Muscle of back (tissue), 3 donors: ENCODE measurements at regions not wholly inside any gene's neighbourhood (a gene's known extent, or its start where the extent isn't known, plus 50 kb on each side); places are given as distances from the start of the nearest gene placed in this dataset.
"Not testable (repeated sequence)": the region's sequence is repeated elsewhere in the genome, so short reads cannot be mapped to it uniquely, and the experiment has no call there.

Experiments
- DNase-seq, 3 donors: peaks; one replicate each; pipeline versions ENCODE4 v3.0.0 to v3.0.0-alpha.2; 2013

DNA sequence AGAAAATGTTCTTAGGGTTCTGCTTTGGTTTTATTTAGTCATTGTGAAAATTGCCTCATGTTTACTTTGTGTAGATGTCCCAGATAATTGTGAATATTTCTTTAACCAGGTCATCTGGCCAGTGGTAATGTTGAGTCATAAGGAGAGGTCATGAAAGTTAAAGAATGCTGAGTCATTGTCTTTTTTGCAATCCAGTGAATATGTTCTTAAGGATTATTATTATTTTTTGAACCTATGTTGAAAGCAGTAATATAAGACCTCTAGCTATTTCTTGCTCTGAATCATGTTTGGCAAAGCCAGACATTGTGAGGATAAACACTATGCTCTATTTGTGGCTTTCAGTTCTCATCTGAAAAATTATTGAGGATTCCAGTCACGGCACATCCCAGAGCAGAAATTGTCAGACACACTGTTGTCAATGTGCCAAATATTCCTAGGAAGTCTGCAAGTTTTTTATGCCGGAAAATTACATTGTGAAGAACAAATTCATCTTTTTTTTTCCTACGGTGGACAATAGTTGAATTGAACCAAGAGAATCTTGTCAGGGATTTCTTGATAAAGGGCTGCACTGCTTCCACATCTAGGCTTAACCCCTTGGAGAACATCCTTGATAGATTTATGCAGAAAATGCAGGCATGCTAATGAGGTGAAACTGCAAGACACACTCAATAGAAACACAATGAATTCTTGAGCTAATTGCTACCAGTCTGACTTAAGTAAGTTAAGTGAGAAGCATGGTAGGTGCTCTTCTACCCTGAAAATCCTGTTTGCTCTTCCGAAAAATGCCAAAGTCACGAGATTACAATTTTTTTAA is 369.6 kb downstream of the ATP23 start:
- peak; percentile 34 to 96 (median 62) for DNase-seq

GRCh38 chr12:58313091-58313855 is 371.9 kb downstream of the ATP23 start:
- DNase-seq: peak in 1 of 3 donors; percentile 69

- DNase-seq: peak in 1 of 3 donors; percentile 36
Measured at GRCh38 chr12:58314610-58315009, 373.2 kb downstream of the ATP23 start.

DNA sequence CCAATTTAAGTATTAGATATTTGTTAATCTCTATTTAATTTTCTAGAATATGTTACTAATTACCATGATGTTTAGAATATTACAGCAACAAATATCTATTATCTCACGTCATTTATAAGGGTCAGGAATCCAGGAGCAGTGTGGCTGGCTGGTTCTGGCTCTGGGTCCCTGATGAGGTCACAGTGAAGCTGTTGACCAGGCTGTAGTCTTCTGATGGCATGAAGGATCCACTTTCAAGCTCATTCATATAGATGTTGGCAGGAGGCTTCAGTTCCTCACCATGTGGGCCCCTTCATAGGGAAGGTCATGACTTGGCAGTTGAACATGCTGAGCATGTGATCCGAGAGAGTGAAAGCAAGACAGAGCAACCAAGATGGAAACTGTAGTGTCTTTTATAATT is 375.6 kb downstream of the ATP23 start:
- no peak for DNase-seq

- no peak for DNase-seq
Measured at GRCh38 chr12:58321414-58321813, 380.0 kb downstream of the ATP23 start.

- no peak for DNase-seq
Measured at GRCh38 chr12:58323676-58324075, 382.3 kb downstream of the ATP23 start.

DNA sequence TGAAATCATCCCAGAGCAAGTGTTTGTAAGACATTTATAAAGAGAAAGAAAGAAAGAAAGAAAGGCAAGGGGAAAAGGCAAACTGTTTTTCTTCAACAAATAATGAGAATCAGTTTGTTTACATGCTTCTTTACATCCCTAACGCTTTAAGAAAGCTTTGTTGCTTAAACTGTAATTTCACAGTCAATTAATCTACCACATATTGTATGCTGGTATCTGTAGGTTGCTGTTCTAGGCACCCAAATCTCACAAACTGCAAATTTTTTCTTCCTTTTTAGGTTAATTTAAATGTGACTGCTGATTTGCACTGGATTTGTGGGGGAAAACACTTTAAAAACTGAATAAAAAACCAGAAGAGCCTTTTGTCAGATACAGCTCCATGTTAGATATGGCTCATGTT is 384.2 kb downstream of the ATP23 start:
- DNase-seq: no peak

DNA sequence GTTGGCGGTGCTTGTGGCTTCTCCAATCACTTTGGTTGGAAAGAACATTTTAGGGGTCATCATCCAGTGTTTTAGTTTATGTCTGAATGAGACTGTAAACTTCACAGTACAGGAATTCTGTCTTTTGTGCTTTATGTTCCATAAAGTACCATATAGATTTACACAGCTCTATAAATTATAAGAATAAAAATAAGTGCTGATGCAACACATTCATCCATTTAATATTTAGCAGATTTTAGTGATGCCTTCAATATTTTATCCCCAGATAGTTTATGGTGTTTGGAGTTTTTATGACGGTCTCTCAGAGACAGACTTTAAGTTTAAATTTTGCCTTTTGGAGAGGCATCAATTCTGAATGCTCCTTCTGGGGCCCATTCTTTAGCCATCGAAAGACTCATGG is 385.2 kb downstream of the ATP23 start:
- DNase-seq: peak in 1 of 3 donors; percentile 30

DNA sequence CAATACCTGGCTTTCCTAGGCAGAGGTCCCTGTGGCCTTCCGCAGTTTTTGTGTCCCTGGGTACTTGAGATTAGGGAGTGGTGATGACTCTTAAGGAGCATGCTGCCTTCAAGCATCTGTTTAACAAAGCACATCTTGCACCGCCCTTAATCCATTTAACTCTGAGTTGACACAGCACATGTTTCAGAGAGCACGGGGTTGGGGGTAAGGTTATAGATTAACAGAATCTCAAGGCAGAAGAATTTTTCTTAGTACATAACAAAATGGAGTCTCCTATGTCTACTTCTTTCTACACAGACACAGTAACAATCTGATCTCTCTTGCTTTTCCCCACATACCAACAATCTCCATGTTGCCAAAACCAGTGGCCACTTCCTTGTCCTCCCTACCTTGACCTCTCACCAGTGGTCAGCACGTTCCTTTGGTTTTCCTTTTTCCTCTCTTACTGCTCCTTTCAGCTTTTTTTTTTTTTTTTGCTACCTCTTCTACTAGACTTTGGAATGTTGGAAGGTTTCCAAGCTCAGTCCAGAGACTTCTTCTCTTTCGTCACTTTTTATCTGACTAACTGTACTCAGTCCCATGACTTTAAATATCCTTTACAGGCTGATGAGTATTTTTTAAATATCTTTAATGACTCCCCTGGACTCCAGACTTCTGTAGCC is 395.3 kb downstream of the ATP23 start:
- peak in 2 of 3 donors; percentile 66 to 81 for DNase-seq

DNA sequence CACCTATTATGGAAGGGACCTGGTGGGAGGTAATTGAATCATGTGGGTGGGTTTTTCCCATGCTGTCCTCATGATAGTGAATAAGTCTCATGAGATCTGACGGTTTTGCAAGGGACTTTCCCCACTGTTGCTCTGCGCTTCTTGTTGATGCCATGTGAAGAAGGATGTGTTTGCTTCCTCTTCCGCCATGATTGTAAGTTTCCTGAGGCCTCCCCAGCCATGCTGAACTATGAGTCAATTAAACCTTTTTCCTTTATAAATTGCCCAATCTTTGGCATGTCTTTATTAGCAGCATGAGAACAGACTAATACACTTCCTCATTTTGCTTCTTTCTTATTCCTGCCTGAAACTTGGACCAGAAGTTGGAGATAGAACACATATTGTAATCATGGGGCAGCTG is 396.2 kb downstream of the ATP23 start:
- not testable (repeated sequence) for DNase-seq

DNA sequence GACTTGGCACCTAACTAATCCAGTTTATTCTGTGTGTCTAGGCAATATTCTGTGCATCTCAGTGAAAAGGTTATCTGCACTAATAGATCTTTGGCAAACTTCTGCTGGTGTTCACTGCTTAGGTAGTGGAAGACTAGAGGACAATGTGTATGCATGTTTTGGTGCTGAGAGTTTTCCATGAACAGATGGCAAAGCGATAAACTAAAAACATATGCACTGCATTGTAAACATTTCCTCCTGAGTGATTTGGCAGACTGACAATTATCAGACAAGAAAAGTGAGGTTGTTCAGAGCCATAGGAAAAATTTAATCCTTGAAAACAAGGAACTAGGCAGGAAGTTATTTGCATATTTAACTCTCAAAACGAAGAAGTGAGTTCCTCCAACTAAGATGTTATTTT is 400.4 kb downstream of the ATP23 start:
- peak; percentile 59 to 88 (median 77) for DNase-seq

DNA sequence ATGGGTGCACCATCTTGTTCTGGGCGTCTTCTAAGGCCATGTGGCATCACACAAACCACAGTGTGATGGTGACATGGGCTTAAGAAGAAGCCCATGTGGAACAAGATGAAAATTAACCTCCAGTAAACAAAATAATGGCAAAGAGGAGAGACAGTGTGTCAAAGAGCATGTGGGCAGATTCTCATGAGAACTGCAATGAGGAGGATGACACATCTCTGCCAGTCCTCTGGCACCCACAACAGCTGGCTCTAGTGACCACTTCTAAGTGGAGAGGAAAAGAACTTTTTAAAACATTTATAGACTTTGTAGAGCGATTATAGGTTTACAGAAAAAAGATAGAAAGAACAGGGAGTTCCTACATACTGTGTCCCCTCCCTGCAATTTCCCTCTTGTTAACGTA is 401.4 kb downstream of the ATP23 start:
- no peak for DNase-seq

DNA sequence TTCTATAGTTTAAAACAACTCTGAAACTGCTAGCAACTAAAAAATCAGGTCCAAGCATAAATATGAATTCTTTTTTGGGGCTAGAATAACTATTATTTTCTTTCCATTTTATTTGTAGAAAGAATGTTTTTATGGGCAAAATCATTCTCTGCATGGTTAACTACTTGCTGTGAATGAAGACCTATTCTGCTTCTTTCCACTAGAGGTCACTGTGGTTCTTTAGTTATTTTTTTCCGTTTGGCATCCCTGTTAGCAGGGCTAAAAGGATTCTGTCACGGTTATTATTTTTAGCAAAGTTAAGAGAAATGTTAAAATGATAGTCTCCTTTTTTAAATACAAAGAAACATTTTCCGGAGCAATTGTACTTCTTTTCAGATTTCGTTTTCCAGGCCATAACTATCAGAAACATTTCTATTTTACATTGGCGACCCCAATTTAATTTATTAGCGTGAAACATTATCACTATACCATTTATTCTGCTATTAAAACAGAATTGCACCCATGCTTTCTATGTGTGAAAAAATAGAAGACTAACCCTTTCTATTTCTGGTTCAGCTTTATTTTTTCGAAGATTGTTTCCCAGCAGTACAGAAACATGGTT is 404.8 kb downstream of the ATP23 start:
- DNase-seq: peak; percentile 66 to 79 (median 66)

GRCh38 chr12:58347188-58347587 is 405.8 kb downstream of the ATP23 start:
- peak in 1 of 3 donors; percentile 37 for DNase-seq

DNA sequence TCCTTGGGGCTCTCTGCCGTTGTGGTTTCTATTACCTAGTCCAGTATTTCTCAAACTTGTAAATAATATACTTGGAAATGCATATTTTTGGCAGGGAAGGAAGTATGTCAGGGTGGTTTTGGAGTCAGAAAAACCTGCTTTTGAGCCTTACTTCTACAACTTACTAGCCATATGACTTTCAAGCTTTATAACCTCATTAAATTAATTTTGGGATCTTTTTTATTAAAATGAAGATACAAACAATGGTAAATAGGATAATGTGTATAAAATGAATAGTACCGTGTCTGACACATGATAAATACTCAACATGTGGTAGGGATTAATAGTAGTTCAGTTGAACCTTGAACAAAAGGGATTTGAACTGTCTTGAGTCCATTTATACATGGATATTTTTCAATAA is 406.3 kb downstream of the ATP23 start:
- DNase-seq: peak in 1 of 3 donors; percentile 54

- DNase-seq: no peak
Measured at GRCh38 chr12:58349161-58349560, 407.8 kb downstream of the ATP23 start.

GRCh38 chr12:58356794-58357193 is 415.4 kb downstream of the ATP23 start:
- DNase-seq: peak in 1 of 3 donors; percentile 28

GRCh38 chr12:58357511-58357910 is 416.1 kb downstream of the ATP23 start:
- peak in 1 of 3 donors; percentile 66 for DNase-seq

DNA sequence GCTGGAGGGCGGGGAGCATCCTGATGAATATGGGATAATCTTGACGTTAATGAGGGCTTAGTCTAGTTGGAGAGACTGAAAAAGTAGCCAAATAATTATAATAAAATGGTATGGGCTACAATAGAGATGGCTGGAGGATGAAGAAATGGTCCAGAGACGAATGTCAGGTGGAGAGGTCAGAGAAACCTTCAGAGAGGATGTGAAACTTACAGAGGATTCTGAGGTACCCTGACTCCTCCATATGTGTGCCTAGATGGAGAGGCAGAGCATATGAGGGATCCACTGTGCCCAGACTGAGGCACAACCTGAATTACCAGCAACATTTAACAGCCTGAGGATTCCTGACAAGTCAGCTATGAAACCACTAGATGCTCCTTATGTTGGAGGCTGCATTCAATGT is 417.0 kb downstream of the ATP23 start:
- no peak for DNase-seq

GRCh38 chr12:58359084-58359483 is 417.7 kb downstream of the ATP23 start:
- DNase-seq: peak; percentile 82 to 95 (median 83)

- DNase-seq: peak in 2 of 3 donors; percentile 67 to 73
Measured at GRCh38 chr12:58361056-58361455, 419.7 kb downstream of the ATP23 start.

DNA sequence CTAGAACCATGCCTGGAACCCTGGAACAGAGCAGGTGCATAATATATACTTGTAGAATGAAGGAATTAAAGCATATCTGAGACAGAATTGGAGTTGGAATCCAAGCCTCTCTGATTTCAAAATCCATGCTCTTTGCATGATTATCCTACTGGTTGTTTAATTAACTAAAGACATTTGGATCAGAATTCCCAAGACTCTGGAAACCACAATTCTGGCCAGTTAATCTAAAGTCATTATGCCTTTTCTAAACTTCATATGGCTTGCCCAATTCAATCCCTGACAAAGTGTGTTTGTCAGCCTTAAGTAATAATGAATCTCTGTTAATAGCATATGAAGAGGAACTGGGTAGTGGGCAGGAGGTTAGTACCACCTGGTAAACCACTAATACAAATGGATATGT is 422.6 kb downstream of the ATP23 start:
- no peak for DNase-seq
